Activated CD8-positive, alpha-beta T cell treated with anti-CD3 and anti-CD28 coated beads for 36 hours (primary cell): ENCODE measurements at regions not wholly inside any gene's neighbourhood (a gene's known extent, or its start where the extent isn't known, plus 50 kb on each side); places are given as distances from the start of the nearest gene placed in this dataset.

ENCODE experiments used
- ATAC-seq: fragments of 200-7000 bp; cut with Tn5 transposase; one replicate; pipeline ENCODE4 v1.10.0; 2021; ENCODE audit warnings: mild to moderate bottlenecking, moderate library complexity
- CTCF ChIA-PET: fragments of 350-600 bp; sonication (Branson Sonifier 250); formaldehyde crosslinking; loops from one replicate; lab custom pipeline; 2021; ENCODE audit warnings: antibody characterized with exemption; lab: Charles Lee
- POLR2A ChIA-PET: fragments of 350-600 bp; sonication (Branson Sonifier 250); formaldehyde crosslinking; loops from one replicate; lab custom pipeline; 2021; ENCODE audit warnings: antibody characterized with exemption; lab: Charles Lee
- DNase-seq: peaks from one replicate; pipeline ENCODE4 v3.0.0-alpha.2; 2020
- H3K27ac Mint-ChIP-seq: one replicate; pipeline ENCODE4 v1.8.0; 2021; ENCODE audit warnings: mild to moderate bottlenecking, mixed read lengths
- H3K27me3 Mint-ChIP-seq: one replicate; pipeline ENCODE4 v1.8.0; 2021; ENCODE audit warnings: mixed read lengths
- H3K36me3 Mint-ChIP-seq: one replicate; pipeline ENCODE4 v1.8.0; 2021; ENCODE audit warnings: low read depth, mixed read lengths
- H3K4me1 Mint-ChIP-seq: one replicate; pipeline ENCODE4 v1.8.0; 2021; ENCODE audit warnings: low read depth, mixed read lengths
- H3K4me3 Mint-ChIP-seq: one replicate; pipeline ENCODE4 v1.8.0; 2021; ENCODE audit warnings: mild to moderate bottlenecking, moderate library complexity, mixed read lengths
- H3K9me3 Mint-ChIP-seq: one replicate; pipeline ENCODE4 v1.8.0; 2021; ENCODE audit warnings: mixed read lengths
- intact Hi-C: fragments of 100-400 bp; cut with micrococcal nuclease; formaldehyde crosslinking; loops from one replicate; pipeline ENCODE4 v1.10.0; 2022
- TF ChIP-seq, protein P1 (sequence below): fragments of 200-600 bp; IDR thresholded peaks from one replicate; pipeline ENCODE4 v1.8.0; 2022; ENCODE audit warnings: antibody characterized with exemption, mild to moderate bottlenecking

DNA sequence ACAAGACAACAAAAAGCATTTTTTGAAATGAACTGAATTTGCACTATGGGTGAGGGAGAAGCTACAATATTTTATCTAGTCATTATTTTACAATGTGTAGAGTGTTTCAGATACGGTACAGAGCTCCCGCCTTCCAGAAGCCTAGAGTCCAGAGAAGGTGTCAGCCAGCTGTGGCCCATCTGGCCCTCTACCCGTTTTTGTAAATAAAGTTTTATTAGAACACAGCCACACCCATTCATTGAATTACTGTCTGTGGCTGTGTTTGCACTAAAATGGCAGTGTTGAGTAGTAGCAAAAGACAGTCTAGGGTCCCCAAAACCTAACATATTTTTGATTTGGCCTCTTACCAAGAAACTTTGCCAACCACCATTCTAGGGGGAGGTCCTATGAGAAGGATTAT, 162.0 kb downstream of the JCAD start:
- no peaks in the 10 kb centered on the region for H3K4me1 Mint-ChIP-seq
- no peaks in the 10 kb centered on the region for H3K9me3 Mint-ChIP-seq
- ChIA-PET CTCF (no interaction called here), POLR2A (no interaction called here)
- no peak for ATAC-seq
- intact Hi-C loops: no loop called here
- TF ChIP-seq, protein P1, sequence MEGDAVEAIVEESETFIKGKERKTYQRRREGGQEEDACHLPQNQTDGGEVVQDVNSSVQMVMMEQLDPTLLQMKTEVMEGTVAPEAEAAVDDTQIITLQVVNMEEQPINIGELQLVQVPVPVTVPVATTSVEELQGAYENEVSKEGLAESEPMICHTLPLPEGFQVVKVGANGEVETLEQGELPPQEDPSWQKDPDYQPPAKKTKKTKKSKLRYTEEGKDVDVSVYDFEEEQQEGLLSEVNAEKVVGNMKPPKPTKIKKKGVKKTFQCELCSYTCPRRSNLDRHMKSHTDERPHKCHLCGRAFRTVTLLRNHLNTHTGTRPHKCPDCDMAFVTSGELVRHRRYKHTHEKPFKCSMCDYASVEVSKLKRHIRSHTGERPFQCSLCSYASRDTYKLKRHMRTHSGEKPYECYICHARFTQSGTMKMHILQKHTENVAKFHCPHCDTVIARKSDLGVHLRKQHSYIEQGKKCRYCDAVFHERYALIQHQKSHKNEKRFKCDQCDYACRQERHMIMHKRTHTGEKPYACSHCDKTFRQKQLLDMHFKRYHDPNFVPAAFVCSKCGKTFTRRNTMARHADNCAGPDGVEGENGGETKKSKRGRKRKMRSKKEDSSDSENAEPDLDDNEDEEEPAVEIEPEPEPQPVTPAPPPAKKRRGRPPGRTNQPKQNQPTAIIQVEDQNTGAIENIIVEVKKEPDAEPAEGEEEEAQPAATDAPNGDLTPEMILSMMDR: no peak
- no peak overlapping the region for H3K27ac Mint-ChIP-seq
- no peak overlapping the region for H3K4me3 Mint-ChIP-seq
- H3K27me3 Mint-ChIP-seq: no peaks in the 10 kb centered on the region
- no peaks in the 10 kb centered on the region for H3K36me3 Mint-ChIP-seq
- no peak for DNase-seq

- H3K9me3 Mint-ChIP-seq: no peaks in the 10 kb centered on the region
- POLR2A ChIA-PET: interaction anchor here (1.5 kb wide), 1 partner anchor 8 kb away, joined by 4 read pairs; no protein-coding TSS in a partner anchor
- ATAC-seq (no peak), DNase-seq (no peak)
- H3K27ac Mint-ChIP-seq: no peak overlapping the region
- CTCF ChIA-PET: interaction anchor here (0.6 to 0.7 kb wide), 2 partner anchors 9 to 679 kb away, joined by 3 read pairs; no protein-coding TSS in a partner anchor
- H3K27me3 Mint-ChIP-seq: no peaks in the 10 kb centered on the region
- intact Hi-C loops: no loop called here
- H3K4me1 Mint-ChIP-seq: no peaks in the 10 kb centered on the region
- TF ChIP-seq, protein P1: no peak
- H3K4me3 Mint-ChIP-seq: no peak overlapping the region
- no peaks in the 10 kb centered on the region for H3K36me3 Mint-ChIP-seq
These were observed 163.3 kb downstream of the JCAD start for GRCh38 chr10:29896053-29896452.

DNA sequence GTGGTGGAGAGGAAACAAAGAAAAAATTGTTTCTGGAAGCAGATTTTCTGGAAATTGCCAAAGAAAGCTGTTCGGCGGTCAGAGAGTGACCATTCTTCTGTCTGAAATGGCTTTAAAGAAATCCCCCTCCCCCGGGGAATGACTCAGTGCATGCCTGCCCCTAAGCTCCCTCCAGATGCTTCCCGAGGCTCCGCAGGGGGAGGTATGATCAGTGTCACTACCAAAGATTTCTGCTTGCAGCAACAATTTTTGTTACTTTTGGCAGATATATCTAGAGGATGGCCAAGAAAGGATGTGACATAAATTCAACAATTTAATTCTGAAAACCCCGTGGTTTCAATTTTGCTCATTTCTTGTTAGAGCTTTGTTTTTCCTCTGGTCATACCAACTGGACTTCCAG, 163.9 kb downstream of the JCAD start:
- DNase-seq (no peak), ATAC-seq (no peak)
- Mint-ChIP-seq H3K36me3 (no peaks in the 10 kb centered on the region), H3K27ac (no peak overlapping the region), H3K4me1 (no peaks in the 10 kb centered on the region), H3K27me3 (no peaks in the 10 kb centered on the region), H3K4me3 (no peak overlapping the region), H3K9me3 (no peaks in the 10 kb centered on the region)
- POLR2A ChIA-PET: interaction anchor here (1.5 kb wide), 1 partner anchor 9 kb away, joined by 4 read pairs; no protein-coding TSS in a partner anchor
- intact Hi-C loops: no loop called here
- CTCF ChIA-PET: interaction anchor here (0.6 kb wide), 1 partner anchor 679 kb away, joined by 3 read pairs; no protein-coding TSS in a partner anchor
- TF ChIP-seq, protein P1: no peak

GRCh38 chr10:29888321-29888720, 171.1 kb downstream of the JCAD start:
- H3K27me3 Mint-ChIP-seq: no peaks in the 10 kb centered on the region
- H3K9me3 Mint-ChIP-seq: no peaks in the 10 kb centered on the region
- ChIA-PET CTCF (interaction anchor here (1.3 kb wide), 1 partner anchor 110 kb away, joined by 3 read pairs; no protein-coding TSS in a partner anchor), POLR2A (no interaction called here)
- no peaks in the 10 kb centered on the region for H3K36me3 Mint-ChIP-seq
- intact Hi-C loops: no loop called here
- H3K4me1 Mint-ChIP-seq: no peaks in the 10 kb centered on the region
- H3K27ac Mint-ChIP-seq: no peak overlapping the region
- TF ChIP-seq, protein P1: no peak
- no peak overlapping the region for H3K4me3 Mint-ChIP-seq
- ATAC-seq (no peak), DNase-seq (no peak)

DNA sequence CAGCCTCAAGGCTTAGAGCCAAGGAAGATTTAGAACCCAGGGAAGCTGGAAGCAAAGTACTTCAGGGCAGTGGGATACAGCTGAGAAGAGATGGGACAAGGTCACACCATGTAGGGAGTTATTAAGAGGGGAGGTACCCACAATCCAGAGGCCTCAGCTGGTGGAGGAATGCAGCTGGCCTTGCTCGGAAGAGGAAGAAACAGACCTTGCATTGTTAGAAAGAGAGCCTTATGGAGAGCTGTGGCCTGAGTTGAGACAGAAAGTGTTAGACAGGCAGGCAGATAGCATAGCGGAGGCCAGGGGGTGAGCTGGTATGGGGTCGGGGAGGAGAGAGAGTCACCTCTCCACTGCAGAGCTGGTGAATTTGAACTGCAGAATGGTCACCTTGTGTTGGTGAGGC, 173.1 kb downstream of the JCAD start:
- no peak for DNase-seq
- no peak for ATAC-seq
- no peaks in the 10 kb centered on the region for H3K9me3 Mint-ChIP-seq
- no peak overlapping the region for H3K4me3 Mint-ChIP-seq
- no peak overlapping the region for H3K27ac Mint-ChIP-seq
- no peaks in the 10 kb centered on the region for H3K4me1 Mint-ChIP-seq
- H3K36me3 Mint-ChIP-seq: no peaks in the 10 kb centered on the region
- intact Hi-C loops: no loop called here
- TF ChIP-seq, protein P1: no peak
- CTCF ChIA-PET: interaction anchor here (0.9 kb wide), 1 partner anchor 10 kb away, joined by 3 read pairs; no protein-coding TSS in a partner anchor
- POLR2A ChIA-PET: no interaction called here
- no peaks in the 10 kb centered on the region for H3K27me3 Mint-ChIP-seq
